ENCODE measurements at regions not wholly inside any gene's neighbourhood (a gene's known extent, or its start where the extent isn't known, plus 50 kb on each side); places are given as distances from the start of the nearest gene placed in this dataset.

DNA sequence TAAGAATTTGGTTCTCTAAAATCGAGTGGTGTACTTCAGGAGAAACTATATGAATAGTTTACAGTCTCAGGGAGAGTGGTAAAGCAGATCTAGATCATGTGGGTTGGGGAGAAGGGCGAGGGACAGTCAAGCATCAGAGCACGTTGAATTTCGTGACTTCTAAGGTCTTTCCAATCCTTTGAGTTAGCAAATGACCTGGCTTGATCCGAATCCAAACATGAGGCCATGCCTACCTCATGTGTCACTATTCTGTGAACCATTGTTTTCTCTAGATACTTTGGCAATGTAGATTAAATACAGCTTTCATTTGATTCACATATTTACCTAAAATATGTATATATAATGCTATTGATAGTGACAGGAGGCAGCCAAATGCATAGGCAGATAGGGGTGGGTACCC, 674.9 kb downstream of the NYAP2 start:
- H3K9me3 ChIP-seq (ENCODE audit: low read length) = no peaks in the 10 kb centered on the region
- no peaks in the 10 kb centered on the region for H3K27me3 ChIP-seq (ENCODE audit: insufficient read depth, low read length)
- TF ChIP-seq CTCF (IDR thresholded peaks at IDR 0.05; ENCODE audit: low read length) = no peak
- TF ChIP-seq EZH2 (IDR thresholded peaks at IDR 0.05; ENCODE audit: borderline replicate concordance, low read length) = no peak
- no peaks in the 10 kb centered on the region for H3K9me2 ChIP-seq (ENCODE audit: low read depth, low read length)
- H3K27ac ChIP-seq (ENCODE audit: low read depth, low read length, poor library complexity, severe bottlenecking) = no peak overlapping the region
- no peak overlapping the region for H3K4me3 ChIP-seq (ENCODE audit: low read depth, low read length, poor library complexity, severe bottlenecking)
- no peaks in the 10 kb centered on the region for H4K20me1 ChIP-seq (ENCODE audit: insufficient read depth, low read length)
- H3K36me3 ChIP-seq (ENCODE audit: insufficient read depth, low read length) = no peaks in the 10 kb centered on the region
- H3F3A ChIP-seq (ENCODE audit: insufficient read depth, low read length) = no peaks in the 10 kb centered on the region
- no peaks in the 10 kb centered on the region for H3K4me1 ChIP-seq (ENCODE audit: insufficient read depth, low read length, severe bottlenecking)
- H3K9ac ChIP-seq (ENCODE audit: low read length) = no peak overlapping the region
- H3K79me2 ChIP-seq (ENCODE audit: insufficient read depth, low read length) = no peaks in the 10 kb centered on the region
- no peak overlapping the region for H2AFZ ChIP-seq (ENCODE audit: low read length)
- no peak overlapping the region for H3K4me2 ChIP-seq (ENCODE audit: low read length)

GRCh38 chr2:226073496-226074160, 674.1 kb downstream of the NYAP2 start:
- H3K9ac ChIP-seq (ENCODE audit: low read length) = no peak overlapping the region
- no peak overlapping the region for H3K4me2 ChIP-seq (ENCODE audit: low read length)
- H2AFZ ChIP-seq (ENCODE audit: low read length) = no peak overlapping the region
- H3K4me1 ChIP-seq (ENCODE audit: insufficient read depth, low read length, severe bottlenecking) = no peaks in the 10 kb centered on the region
- H3K9me2 ChIP-seq (ENCODE audit: low read depth, low read length) = no peaks in the 10 kb centered on the region
- H4K20me1 ChIP-seq (ENCODE audit: insufficient read depth, low read length) = no peaks in the 10 kb centered on the region
- H3K79me2 ChIP-seq (ENCODE audit: insufficient read depth, low read length) = no peaks in the 10 kb centered on the region
- no peaks in the 10 kb centered on the region for H3K27me3 ChIP-seq (ENCODE audit: insufficient read depth, low read length)
- H3K36me3 ChIP-seq (ENCODE audit: insufficient read depth, low read length) = no peaks in the 10 kb centered on the region
- no peak overlapping the region for H3K27ac ChIP-seq (ENCODE audit: low read depth, low read length, poor library complexity, severe bottlenecking)
- H3F3A ChIP-seq (ENCODE audit: insufficient read depth, low read length) = no peaks in the 10 kb centered on the region
- TF ChIP-seq CTCF (IDR thresholded peaks at IDR 0.05; ENCODE audit: low read length) (no peak), EZH2 (IDR thresholded peaks at IDR 0.05; ENCODE audit: borderline replicate concordance, low read length) (no peak)
- no peak overlapping the region for H3K4me3 ChIP-seq (ENCODE audit: low read depth, low read length, poor library complexity, severe bottlenecking)
- no peaks in the 10 kb centered on the region for H3K9me3 ChIP-seq (ENCODE audit: low read length)

DNA sequence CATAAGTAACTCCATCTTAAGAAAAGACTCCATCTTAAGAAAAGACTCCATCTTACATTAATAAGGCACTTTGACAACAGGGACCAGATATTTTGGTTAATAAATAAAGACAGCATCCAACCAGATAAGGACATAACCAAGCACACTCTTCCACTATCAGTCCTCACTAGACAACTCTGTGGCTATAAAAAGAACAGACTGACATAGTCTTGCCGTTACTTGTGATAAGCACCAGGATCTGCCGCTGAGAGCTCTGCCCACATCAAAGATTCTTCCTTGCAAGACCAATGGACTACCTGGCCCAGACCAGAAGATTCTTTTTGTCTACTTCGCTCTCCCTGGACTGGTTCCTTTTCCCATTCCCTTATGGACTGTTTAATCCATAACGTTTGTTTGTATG, 667.4 kb downstream of the NYAP2 start:
- Histone ChIP-seq H3K27me3 (ENCODE audit: insufficient read depth, low read length) (no peaks in the 10 kb centered on the region), H3K36me3 (ENCODE audit: insufficient read depth, low read length) (no peaks in the 10 kb centered on the region), H2AFZ (ENCODE audit: low read length) (no peak overlapping the region), H3F3A (ENCODE audit: insufficient read depth, low read length) (no peaks in the 10 kb centered on the region), H3K27ac (ENCODE audit: low read depth, low read length, poor library complexity, severe bottlenecking) (no peak overlapping the region), H3K79me2 (ENCODE audit: insufficient read depth, low read length) (no peaks in the 10 kb centered on the region), H3K9me3 (ENCODE audit: low read length) (no peaks in the 10 kb centered on the region), H3K4me2 (ENCODE audit: low read length) (no peak overlapping the region), H3K9me2 (ENCODE audit: low read depth, low read length) (no peaks in the 10 kb centered on the region), H3K4me1 (ENCODE audit: insufficient read depth, low read length, severe bottlenecking) (no peaks in the 10 kb centered on the region), H3K4me3 (ENCODE audit: low read depth, low read length, poor library complexity, severe bottlenecking) (no peak overlapping the region), H4K20me1 (ENCODE audit: insufficient read depth, low read length) (no peaks in the 10 kb centered on the region), H3K9ac (ENCODE audit: low read length) (no peak overlapping the region)
- TF ChIP-seq CTCF (IDR thresholded peaks at IDR 0.05; ENCODE audit: low read length) (no peak), EZH2 (IDR thresholded peaks at IDR 0.05; ENCODE audit: borderline replicate concordance, low read length) (no peak)

Data from OCI-LY1 (cell line).